ENCODE measurements at regions not wholly inside any gene's neighbourhood (a gene's known extent, or its start where the extent isn't known, plus 50 kb on each side); places are given as distances from the start of the nearest gene placed in this dataset.

DNA sequence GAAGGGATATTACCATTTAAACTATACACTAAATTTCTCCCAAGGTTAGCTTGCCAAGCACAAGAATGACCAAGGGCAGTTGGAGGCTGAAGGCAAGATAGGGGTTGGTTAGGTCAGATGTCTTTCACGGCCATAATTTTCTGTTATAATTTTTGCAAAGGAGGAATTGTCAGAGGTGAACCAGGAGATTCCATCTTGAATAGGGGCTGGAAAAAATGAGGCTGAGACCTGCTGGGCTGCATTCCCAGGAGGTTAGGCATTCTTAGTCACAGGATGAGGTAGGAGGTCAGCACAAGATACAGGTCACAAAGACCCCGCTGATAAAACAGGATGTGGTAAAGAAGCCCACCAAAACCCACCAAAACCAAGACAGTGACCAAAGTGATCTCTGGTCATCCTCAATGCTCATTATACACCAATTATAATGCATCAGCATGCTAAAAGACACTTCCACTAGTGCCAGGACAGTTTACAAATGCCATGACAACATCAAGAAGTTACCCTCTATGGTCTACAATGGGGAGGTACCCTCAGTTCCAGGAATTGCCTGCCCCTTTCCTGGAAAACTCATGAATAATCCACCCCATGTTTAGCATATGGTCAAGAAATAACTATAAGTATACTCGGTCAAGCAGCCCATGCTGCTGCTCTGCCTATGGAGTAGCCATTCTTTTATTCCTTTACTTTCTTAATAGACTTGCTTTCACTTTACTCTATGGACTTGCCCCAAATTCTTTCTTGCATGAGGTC is 371.8 kb upstream of the SULF2 start:
- DNase-seq = no peak
- in situ Hi-C loops (cut with HindIII; ENCODE audit: low pct_ligation_motif_present, low pct_unique_long_range_greater_than_20kb, low sequenced_read_pairs) = no loop called here

DNA sequence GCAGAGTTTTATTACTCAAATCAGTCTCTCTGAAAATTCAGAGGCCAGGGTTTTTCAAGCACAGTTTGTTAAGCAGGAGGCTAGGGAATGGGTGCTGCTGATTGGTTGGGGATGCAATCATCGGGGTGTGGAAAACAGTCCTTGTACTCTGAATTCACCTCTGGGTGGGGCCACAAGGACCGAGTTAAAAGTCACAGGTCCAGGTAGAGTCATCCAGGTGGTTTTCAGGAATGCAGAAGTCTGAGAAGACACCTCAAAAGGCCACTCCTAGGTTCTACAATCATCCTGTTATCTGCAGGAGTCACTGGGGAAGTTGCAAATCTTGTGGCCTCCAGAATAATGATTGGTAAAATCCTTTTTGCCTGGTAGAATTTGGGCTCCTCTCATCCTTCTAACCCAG is 371.2 kb upstream of the SULF2 start:
- in situ Hi-C loops (cut with HindIII; ENCODE audit: low pct_ligation_motif_present, low pct_unique_long_range_greater_than_20kb, low sequenced_read_pairs) = no loop called here
- DNase-seq = no peak

DNA sequence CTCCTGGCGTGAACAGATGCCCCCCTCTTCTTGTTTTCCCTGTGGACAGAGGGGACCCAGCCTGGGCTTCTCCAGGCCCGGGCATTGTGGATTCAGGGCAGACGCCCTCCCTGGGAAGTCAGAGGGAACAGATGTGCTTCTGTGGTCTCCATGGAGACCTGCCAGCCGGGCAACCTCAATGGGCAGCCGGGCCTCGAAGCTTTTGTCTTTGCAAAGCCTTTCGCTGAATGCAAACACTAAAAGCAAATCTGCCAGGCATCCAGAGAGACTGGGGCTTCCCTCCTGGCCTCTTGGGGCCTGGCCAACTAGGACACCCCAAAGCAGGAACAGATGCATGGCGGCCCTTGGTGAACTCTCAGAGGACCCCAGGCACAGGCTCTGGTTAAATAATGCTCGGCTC is 370.0 kb upstream of the SULF2 start:
- in situ Hi-C loops (cut with HindIII; ENCODE audit: low pct_ligation_motif_present, low pct_unique_long_range_greater_than_20kb, low sequenced_read_pairs) = no loop called here
- no peak for DNase-seq

DNA sequence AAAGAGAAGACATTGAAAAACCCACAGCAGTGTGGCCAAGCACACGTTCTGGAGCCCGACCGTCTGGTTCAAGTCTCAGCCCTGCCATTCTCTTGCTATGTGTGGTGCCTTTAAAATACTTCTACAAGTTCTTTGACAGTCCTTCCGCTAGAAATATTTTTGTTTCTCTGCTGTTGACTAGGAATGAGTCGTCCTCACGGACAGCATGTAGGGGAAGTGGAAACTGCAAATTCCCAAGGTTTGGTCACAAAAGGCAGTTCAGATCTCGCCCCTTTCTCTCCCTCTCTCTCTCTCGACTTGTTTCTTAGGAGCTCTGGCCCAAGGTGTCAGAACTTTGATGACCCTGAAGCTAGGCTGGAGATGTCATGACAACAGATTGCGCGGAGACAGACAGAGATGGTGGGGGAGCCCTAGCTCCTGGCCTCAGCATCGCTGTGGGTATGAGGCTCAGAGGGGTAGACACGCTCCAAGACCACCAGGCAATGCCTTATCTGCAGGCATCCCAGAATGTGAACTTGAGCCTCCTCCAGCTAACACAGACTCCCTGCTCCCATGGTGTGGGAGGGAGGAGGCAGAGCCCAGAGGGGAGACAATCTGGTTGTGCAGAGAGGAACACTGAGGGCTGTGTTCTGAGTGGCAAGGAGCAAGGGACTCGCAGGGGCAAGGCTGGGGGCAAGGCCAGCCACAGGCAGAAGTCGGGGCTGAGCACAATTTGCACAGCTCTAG is 368.9 kb upstream of the SULF2 start:
- no peak for DNase-seq

DNA sequence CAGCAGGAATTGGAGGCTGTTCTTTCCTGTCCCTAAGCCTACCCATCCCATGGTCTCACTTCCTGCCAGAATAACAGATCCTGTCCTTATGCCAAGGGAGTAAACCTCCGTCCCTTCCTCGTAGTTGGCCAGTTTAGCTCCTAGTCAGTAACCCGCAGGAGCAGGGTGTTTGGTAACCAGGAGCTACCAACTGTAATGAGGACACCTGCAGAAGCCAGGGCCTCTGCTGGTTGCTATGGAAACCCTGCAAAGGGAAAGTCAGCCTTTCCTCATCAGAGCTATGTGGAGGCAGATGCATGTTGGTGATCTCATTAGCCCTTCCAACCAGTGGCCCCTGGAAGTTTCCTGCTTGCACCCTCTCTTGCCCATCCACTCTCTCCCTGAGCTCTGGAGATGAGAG is 368.2 kb upstream of the SULF2 start:
- DNase-seq = no peak
- in situ Hi-C loops (cut with HindIII; ENCODE audit: low pct_ligation_motif_present, low pct_unique_long_range_greater_than_20kb, low sequenced_read_pairs) = no loop called here

More for the DNA sequence above, 368.9 kb upstream of the SULF2 start:
- in situ Hi-C loops (cut with HindIII; ENCODE audit: low pct_ligation_motif_present, low pct_unique_long_range_greater_than_20kb, low sequenced_read_pairs) = no loop called here

DNA sequence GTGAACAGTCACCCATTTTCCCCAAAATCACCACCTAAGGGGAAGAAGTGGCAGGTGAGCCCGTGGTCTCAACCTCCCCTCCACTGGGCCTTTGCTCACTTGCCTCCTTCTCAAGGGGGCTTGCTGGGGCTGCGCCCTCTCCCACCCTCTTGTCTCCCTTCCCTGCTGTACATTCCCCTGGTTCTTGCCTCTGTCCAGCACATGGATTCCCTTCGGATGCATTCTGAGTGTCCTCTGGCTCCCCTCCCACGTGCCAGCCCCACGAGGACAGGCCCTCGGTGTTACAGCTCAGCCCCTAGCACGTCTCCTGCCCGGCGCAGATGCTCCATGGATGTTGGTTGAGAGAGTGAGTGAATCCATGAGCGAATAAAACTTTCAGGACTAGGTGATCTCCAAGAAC is 367.8 kb upstream of the SULF2 start:
- in situ Hi-C loops (cut with HindIII; ENCODE audit: low pct_ligation_motif_present, low pct_unique_long_range_greater_than_20kb, low sequenced_read_pairs) = no loop called here
- no peak for DNase-seq

DNA sequence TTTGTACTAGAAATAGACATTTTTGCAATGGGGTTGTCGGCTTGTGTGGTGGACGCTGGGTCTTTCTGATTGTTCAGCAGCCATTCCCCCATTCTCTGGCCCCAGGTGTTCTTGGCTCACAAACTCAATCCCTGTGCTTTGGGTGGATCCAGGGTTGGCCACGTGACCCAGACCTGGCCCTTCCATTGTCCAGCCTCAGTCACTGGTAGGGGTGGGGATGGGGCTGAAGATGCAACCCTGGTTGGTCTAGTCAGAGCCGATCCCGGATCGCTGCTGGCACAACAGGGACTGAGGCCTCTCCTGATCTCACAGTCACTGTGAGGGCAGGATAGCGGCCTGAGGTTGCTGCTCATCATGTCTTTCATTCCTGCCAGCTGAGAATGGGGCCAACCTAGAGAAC is 365.3 kb upstream of the SULF2 start:
- in situ Hi-C loops (cut with HindIII; ENCODE audit: low pct_ligation_motif_present, low pct_unique_long_range_greater_than_20kb, low sequenced_read_pairs) = no loop called here
- DNase-seq = no peak

DNA sequence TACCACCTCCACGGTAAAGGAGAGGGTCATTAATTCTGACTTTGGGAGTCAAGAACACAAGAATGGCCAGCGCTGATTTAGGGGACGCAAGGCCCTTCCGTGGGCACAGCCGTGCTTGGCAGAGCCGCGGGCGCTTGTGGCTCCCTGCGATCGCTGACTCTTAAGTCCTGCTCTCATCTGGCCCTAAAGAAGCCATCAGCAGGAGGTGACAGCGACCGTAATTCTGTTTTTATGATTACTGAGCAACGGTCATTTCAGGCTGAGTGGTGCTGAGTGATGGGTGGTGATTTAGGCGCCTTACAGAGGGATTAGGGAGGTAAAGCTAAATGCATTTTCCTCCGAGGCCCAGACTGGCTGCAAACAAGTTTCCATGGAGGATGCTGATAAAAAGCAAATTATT is 364.6 kb upstream of the SULF2 start:
- in situ Hi-C loops (cut with HindIII; ENCODE audit: low pct_ligation_motif_present, low pct_unique_long_range_greater_than_20kb, low sequenced_read_pairs) = no loop called here
- no peak for DNase-seq

DNA sequence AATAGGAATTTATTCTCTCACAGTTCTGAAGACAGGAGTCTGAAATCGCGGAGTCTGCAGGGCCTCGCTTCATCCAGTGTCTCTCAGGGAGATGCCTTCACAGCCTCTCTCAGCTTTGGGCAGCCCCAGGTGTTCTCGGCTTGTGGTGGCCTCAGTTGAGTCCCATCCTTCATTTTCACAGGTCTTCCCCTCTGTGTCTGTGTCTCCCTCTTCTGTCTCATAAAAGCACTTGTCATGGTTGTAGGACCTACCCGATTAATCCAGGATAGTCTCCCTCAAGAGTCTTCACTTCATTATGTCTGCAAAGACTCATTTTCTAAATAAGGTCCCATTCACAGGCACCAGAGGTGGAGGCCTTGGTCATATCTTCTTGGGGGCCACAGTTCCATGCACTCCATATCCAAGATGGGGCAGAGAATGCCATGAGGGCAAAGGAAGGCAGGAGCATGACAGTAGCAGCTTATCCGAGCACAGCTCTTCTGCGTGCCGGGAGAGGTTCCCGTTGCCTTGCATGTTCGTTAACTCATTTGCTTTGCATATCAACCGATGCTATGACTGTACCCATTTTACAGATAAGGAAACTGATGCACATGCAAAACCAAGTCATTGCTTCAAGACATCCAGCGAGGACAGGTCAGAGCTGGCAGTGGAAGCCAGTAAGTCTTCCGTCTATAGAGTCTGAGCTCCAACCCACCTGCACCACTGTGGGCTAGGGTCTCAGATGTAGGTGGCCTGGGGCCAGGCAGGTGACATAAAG is 363.8 kb upstream of the SULF2 start:
- DNase-seq = no peak
- in situ Hi-C loops (cut with HindIII; ENCODE audit: low pct_ligation_motif_present, low pct_unique_long_range_greater_than_20kb, low sequenced_read_pairs) = no loop called here

DNA sequence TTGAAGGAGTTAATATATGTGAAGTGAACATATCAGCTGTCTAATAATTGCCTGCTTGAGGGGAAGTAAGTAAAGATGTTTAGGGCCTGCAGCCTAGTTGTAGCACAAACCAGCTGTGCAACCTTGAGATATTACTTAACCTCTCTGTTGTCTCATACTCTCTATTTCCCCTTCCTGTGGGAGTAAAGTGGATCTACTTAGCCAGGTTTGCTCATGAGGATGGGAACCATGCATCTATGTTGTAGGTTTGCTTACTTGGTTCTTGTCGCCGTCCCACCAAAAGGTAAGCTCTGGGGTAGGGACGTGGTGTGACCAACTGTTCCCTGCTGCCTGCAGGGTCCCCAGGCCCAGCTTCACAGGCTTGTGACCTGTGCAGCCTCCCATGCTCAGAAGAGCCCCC is 362.7 kb upstream of the SULF2 start:
- in situ Hi-C loops (cut with HindIII; ENCODE audit: low pct_ligation_motif_present, low pct_unique_long_range_greater_than_20kb, low sequenced_read_pairs) = no loop called here
- DNase-seq = no peak

DNA sequence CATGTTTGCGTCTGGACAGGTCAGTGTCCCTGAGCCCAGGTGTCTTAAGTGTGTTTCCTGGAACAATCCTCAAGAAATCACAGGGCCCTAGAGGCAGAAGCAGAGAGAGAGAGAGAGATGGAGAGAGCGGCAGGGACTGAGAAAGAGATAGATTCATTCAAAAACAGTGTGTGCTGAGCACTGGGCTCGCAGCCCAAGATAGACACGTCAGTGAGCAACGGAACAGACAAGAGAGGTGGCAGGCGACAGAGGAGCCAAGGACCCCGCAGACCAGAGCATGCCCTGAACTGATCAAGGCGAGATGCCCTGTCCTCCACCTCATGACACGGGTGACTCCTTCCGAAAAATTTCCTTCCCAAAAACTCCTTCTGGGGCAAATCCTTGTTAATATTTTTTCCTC is 362.0 kb upstream of the SULF2 start:
- DNase-seq = no peak
- in situ Hi-C loops (cut with HindIII; ENCODE audit: low pct_ligation_motif_present, low pct_unique_long_range_greater_than_20kb, low sequenced_read_pairs) = no loop called here

DNA sequence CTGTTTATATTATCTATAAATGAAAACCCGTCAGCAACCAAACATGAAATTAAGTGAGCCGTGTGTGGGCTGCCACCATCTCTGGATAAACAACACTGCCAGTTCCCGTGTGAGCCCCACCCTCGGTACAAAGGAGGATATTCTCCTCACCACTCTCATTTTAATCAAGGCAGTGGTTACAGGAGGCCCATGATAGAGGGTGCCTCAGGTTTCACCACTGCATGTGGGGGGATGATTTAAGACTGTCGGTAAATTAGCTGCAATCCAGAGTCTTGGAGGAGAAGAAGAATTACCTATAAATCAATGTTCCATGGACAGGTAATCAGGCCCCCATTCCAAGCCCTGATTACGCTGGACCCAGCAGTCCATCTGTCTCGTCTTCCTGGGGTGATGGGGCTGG is 361.6 kb upstream of the SULF2 start:
- DNase-seq = no peak
- in situ Hi-C loops (cut with HindIII; ENCODE audit: low pct_ligation_motif_present, low pct_unique_long_range_greater_than_20kb, low sequenced_read_pairs) = no loop called here

DNA sequence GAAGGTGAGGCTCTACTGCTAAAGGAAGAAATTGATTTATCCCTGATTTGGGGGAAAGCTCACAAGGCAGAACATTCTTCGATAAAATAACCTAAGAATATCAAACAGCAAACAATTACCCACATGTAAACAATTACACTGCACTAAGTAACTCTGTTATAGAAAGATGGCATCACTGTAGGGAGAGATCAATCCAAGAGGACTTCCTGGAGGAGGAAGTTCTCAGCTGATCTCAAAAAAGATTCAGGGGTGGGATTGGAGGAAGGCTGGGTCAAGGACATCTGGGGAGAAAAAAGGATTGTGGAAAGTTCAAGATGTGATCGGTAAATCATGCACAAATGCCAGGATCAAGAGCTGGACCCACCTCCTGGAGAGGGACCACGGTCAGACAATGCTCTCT is 361.0 kb upstream of the SULF2 start:
- DNase-seq = no peak
- in situ Hi-C loops (cut with HindIII; ENCODE audit: low pct_ligation_motif_present, low pct_unique_long_range_greater_than_20kb, low sequenced_read_pairs) = no loop called here

DNA sequence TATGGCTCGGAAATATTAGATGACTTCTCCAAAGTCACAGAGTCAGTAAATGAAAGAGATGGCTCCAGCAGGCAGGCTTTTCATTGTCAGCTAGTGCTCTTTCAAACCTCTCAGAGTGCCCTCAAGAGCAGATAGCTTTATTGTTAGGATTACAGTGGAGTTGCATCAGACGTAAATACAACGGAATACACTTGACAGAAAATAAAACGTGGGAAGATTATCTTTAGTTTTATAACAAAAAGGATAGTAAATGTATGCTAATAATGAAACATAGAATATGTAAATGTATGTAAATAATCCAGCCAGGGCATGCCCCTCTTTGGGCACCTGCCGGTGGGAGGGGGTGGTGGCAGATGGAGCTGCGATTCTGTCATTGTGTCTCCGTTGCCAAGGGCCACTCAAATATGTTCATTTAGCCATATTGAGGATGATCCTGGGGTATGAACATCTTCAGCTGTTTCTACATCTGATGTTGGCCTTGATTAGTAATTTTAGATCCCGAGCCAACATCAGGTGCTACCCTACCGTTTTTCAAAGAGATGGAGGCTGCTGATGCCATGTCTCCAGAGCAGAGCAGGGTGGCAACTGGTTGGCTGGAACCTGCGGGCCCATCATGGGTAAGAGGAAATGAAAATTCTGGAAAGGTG is 358.3 kb upstream of the SULF2 start:
- in situ Hi-C loops (cut with HindIII; ENCODE audit: low pct_ligation_motif_present, low pct_unique_long_range_greater_than_20kb, low sequenced_read_pairs) = no loop called here
- DNase-seq = no peak

DNA sequence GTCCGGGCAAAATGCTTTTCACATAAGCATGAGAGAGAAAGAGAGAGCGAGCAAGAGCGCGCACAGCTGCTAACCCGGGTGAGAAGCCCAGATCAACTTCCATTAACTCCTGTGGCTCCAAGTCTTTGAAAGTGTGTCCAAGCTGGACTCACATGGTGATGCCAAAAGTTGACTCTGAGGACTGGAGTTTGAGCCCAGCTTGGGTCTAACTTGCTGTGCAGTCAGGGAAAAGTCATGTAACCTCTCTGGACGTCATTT is 357.2 kb upstream of the SULF2 start:
- in situ Hi-C loops (cut with HindIII; ENCODE audit: low pct_ligation_motif_present, low pct_unique_long_range_greater_than_20kb, low sequenced_read_pairs) = no loop called here
- no peak for DNase-seq

DNA sequence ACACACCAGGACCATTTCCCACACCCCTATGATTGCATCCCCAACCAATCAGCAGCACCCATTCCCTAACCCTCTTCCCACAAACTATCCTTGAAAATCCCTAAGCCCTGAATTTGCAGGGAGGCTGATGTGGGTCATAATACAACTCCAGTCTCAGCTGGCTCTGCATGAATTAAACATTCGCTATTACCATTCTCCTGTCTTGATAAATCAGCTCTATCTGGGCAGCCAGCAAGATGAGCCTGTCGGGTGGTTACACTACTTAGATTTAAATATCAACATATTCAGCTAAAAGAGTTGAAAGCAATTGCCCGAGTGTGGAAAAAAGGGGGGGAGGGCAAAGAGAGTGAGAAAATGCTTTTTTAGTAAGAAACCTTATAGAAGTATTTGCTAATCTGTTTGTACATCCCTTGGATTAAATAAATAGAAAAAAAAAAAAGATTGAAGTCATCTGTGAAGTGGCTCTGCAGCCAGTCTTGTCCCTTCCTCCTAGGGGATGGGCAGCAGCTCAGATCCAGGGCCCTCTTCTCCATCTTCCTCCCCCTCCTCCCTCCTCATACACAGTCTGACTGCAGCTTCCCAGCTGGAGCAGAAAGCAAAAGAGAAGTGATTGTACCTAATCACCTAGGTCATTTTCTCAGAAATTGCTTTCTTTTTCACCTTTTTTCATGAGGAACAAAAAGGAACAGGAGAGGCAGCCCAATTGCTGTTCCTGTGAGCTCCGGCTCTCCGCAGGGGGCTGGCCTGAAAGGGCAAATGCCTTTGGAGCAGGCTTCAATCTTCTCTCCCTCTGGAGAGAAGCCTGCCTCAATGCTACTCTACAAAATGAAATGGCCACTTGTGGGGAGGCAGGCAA is 356.6 kb upstream of the SULF2 start:
- no peak for DNase-seq

DNA sequence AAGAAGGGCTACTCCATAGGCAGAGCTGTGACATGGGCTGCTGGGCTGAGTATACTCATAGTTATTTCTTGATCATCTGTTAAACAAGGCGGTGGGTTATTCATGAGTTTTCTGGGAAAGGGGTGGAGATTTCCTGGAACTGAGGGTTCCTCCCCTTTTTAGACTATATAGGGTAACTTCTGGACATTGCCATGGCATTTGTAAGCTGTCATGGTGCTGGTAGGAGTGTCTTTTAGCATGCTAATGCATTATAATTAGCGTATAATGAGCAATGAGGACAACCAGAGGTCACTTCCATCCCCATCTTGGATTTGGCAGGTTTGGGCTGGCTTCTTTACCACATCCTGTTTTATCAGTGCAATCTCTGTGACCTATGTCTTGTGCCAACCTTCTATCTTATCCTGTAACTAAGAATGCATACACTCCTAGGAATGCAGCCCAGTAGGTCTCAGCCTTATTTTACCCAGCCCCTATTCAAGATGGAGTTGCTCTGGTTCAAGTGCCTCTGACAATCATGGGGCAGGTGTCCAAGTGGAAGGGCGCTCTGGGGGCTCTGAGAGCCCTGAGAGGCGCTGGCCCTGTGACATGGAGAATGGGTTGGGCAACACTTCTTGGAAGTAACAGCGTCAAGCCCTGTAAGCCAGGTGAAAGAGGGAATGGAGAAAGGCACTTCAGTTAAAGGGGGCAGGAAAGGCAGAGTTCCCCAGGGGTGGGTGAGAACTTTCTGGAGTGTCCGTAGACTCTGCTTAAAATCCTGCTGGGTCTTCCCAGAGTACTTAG is 354.2 kb upstream of the SULF2 start:
- no peak for DNase-seq
- in situ Hi-C loops (cut with HindIII; ENCODE audit: low pct_ligation_motif_present, low pct_unique_long_range_greater_than_20kb, low sequenced_read_pairs) = no loop called here

More for the DNA sequence above, 356.6 kb upstream of the SULF2 start:
- in situ Hi-C loops (cut with HindIII; ENCODE audit: low pct_ligation_motif_present, low pct_unique_long_range_greater_than_20kb, low sequenced_read_pairs) = no loop called here

DNA sequence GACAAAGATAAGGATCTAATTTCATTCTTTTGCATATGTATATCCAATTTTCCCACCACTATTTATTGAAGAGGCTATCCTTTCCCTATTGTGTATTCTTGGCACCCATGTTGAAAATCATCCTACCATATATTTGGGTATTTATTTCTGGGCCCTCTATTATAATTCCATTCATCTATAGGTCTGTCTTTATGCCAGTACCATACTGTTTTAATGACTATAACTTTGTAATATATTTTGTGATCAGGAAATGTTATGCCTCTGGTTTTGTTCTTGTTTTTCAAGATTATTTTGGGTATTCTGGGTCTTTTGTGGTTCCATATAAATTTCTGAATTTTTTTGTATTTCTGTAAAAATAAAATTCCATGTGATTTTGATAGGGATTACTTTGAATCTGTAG is 347.6 kb upstream of the SULF2 start:
- DNase-seq = no peak
- in situ Hi-C loops (cut with HindIII; ENCODE audit: low pct_ligation_motif_present, low pct_unique_long_range_greater_than_20kb, low sequenced_read_pairs) = no loop called here
